GM19025 (cell line): ENCODE measurements at regions not wholly inside any gene's neighbourhood (a gene's known extent, or its start where the extent isn't known, plus 50 kb on each side); places are given as distances from the start of the nearest gene placed in this dataset.

Experiments
- ATAC-seq: cut with Tn5 transposase; IDR thresholded peaks from one replicate; pipeline ENCODE4 v1.9.1; 2021; ENCODE audit warnings: mild to moderate bottlenecking, low read depth, moderate library complexity; ENCODE audit not compliant: unreplicated experiment

- no peak for ATAC-seq
These were observed 738.2 kb downstream of the ARAP2 start for GRCh38 chr4:35506161-35506560.

- no peak for ATAC-seq
These were observed 732.5 kb downstream of the ARAP2 start for GRCh38 chr4:35511851-35512250.

GRCh38 chr4:35516102-35516501, 728.2 kb downstream of the ARAP2 start:
- no peak for ATAC-seq

GRCh38 chr4:35520059-35520458, 724.3 kb downstream of the ARAP2 start:
- ATAC-seq = no peak

GRCh38 chr4:35521682-35522081, 722.6 kb downstream of the ARAP2 start:
- ATAC-seq = no peak

GRCh38 chr4:35525192-35525978, 718.9 kb downstream of the ARAP2 start:
- no peak for ATAC-seq

- no peak for ATAC-seq
These were observed 717.9 kb downstream of the ARAP2 start for GRCh38 chr4:35526456-35526855.

GRCh38 chr4:35534962-35535361, 709.4 kb downstream of the ARAP2 start:
- no peak for ATAC-seq

GRCh38 chr4:35538807-35539206, 705.5 kb downstream of the ARAP2 start:
- no peak for ATAC-seq

GRCh38 chr4:35539404-35540055, 704.8 kb downstream of the ARAP2 start:
- ATAC-seq = no peak

- ATAC-seq = no peak
These were observed 703.0 kb downstream of the ARAP2 start for GRCh38 chr4:35541146-35541887.

GRCh38 chr4:35541888-35542213, 702.5 kb downstream of the ARAP2 start:
- ATAC-seq = no peak

- no peak for ATAC-seq
These were observed 695.4 kb downstream of the ARAP2 start for GRCh38 chr4:35548921-35549320.

- ATAC-seq = no peak
These were observed 687.9 kb downstream of the ARAP2 start for GRCh38 chr4:35556387-35556786.

GRCh38 chr4:35559559-35560365, 684.6 kb downstream of the ARAP2 start:
- no peak for ATAC-seq

- no peak for ATAC-seq
These were observed 681.5 kb downstream of the ARAP2 start for GRCh38 chr4:35562861-35563260.

GRCh38 chr4:35565640-35566039, 678.7 kb downstream of the ARAP2 start:
- ATAC-seq = no peak

- no peak for ATAC-seq
These were observed 653.3 kb downstream of the ARAP2 start for GRCh38 chr4:35591035-35591434.

GRCh38 chr4:35604252-35604651, 640.1 kb downstream of the ARAP2 start:
- ATAC-seq = no peak

- ATAC-seq = no peak
These were observed 639.6 kb downstream of the ARAP2 start for GRCh38 chr4:35604724-35605123.

- no peak for ATAC-seq
These were observed 636.1 kb downstream of the ARAP2 start for GRCh38 chr4:35608205-35608604.
